HepG2 (cell line): ENCODE measurements at regions not wholly inside any gene's neighbourhood (a gene's known extent, or its start where the extent isn't known, plus 50 kb on each side); places are given as distances from the start of the nearest gene placed in this dataset.

Source experiments
- ATAC-seq: fragments of 200-7000 bp; cut with Tn5 transposase; 3 replicates; pipeline ENCODE4 v1.9.1; 2020; ENCODE audit warnings: mild to moderate bottlenecking, moderate library complexity
- BruUV-seq: library from RNA; stranded (reverse); fragments of 400-500 nt; replicated peaks from 2 replicates; lab custom pipeline; 2021; lab: Mats Ljungman, UMichigan
- CTCF ChIA-PET: fragments of 300-600 bp; formaldehyde crosslinking; extraction: SDS; loops from one replicate; lab custom pipeline; 2021; ENCODE audit warnings: low total read pairs, inconsistent platforms, low intra/inter-chr PET ratio; lab: Yijun Ruan, JAX
- POLR2A ChIA-PET: fragments of 350-600 bp; sonication (Branson Sonifier 250); formaldehyde crosslinking; loops from one replicate; lab custom pipeline; 2020; ENCODE audit warnings: antibody characterized with exemption, inconsistent platforms; lab: Yijun Ruan, JAX
- DNase-seq: peaks from one replicate; pipeline ENCODE4 v3.0.0-alpha.2; 2015; ENCODE audit warnings: low spot score
- FAIRE-seq: peaks from 3 replicates; lab custom pipeline; 2011; peaks lifted over from hg19 to GRCh38; lab: Jason Lieb, UNC
- H2AFZ ChIP-seq: one replicate; pipeline ENCODE4 v1.6.1; 2011; ENCODE audit warnings: low read length, inconsistent platforms
- H3K27ac ChIP-seq: fragments of 300-600 bp; 3 replicates; pipeline ENCODE4 v1.8.0; 2011; ENCODE audit warnings: mixed run types, mild to moderate bottlenecking, mixed read lengths, low read length, inconsistent platforms; ENCODE audit not compliant: insufficient read depth; ENCODE audit errors: extremely low read length
- H3K27me3 ChIP-seq, 2 experiments: fragments of 200-600 bp in 1 of 2; 2 replicates in 1 of 2; 3 replicates in 1 of 2; pipeline versions ENCODE4 v1.6.0 to v1.8.0; 2011; ENCODE audit warnings: low read length in 2 of 2, mild to moderate bottlenecking in 2 of 2, moderate library complexity in 2 of 2, inconsistent platforms in 1 of 2; ENCODE audit not compliant: insufficient read depth in 2 of 2, control insufficient read depth in 1 of 2
- H3K36me3 ChIP-seq, 2 experiments: fragments of 200-600 bp in 1 of 2; replicated peaks in 1 of 2; 2 replicates in 1 of 2; 3 replicates in 1 of 2; pipeline versions ENCODE4 v1.5.1 to v1.8.0; 2011; ENCODE audit warnings: low read length in 2 of 2, inconsistent platforms in 1 of 2; ENCODE audit not compliant: insufficient read depth in 2 of 2, control insufficient read depth in 1 of 2
- H3K4me1 ChIP-seq: 2 replicates; pipeline ENCODE4 v1.5.1; 2012; ENCODE audit warnings: low read length, inconsistent platforms; ENCODE audit not compliant: insufficient read depth
- H3K4me2 ChIP-seq: 2 replicates; pipeline ENCODE4 v1.6.0; 2011; ENCODE audit warnings: low read depth, low read length, inconsistent platforms
- H3K4me3 ChIP-seq, 3 experiments: fragments of 200-600 bp in 1 of 3; sonication (generic), shearing (Covaris generic) in 1 of 3; replicated peaks in 1 of 3; 2 replicates each; pipeline ENCODE4 v1.5.1; 2011 to 2016; ENCODE audit warnings: low read length in 3 of 3, inconsistent platforms in 2 of 3, low read depth in 2 of 3, mild to moderate bottlenecking in 2 of 3, control low read depth in 1 of 3, mixed read lengths in 1 of 3; ENCODE audit not compliant: insufficient read depth in 1 of 3
- H3K79me2 ChIP-seq: one replicate; pipeline ENCODE4 v1.6.1; 2011; ENCODE audit warnings: low read length, inconsistent platforms; ENCODE audit not compliant: insufficient read depth
- H3K9ac ChIP-seq: 2 replicates; pipeline ENCODE4 v1.6.0; 2011; ENCODE audit warnings: mild to moderate bottlenecking, low read depth, low read length, inconsistent platforms; ENCODE audit not compliant: insufficient read depth
- H3K9me3 ChIP-seq: 2 replicates; pipeline ENCODE4 v1.5.1; 2012; ENCODE audit warnings: mild to moderate bottlenecking, low read length
- H4K20me1 ChIP-seq: 2 replicates; pipeline ENCODE4 v1.6.0; 2011; ENCODE audit warnings: inconsistent platforms, mild to moderate bottlenecking, low read length, moderate library complexity; ENCODE audit not compliant: insufficient read depth
- ARNT2 ChIP-seq: sonication (generic); formaldehyde crosslinking; IDR thresholded peaks from 2 replicates; pipeline ENCODE4 v1.8.0; 2022; ENCODE audit warnings: mild to moderate bottlenecking, low read depth, missing genetic modification reagents, moderate library complexity
- CERS6 ChIP-seq: sonication (generic); formaldehyde crosslinking; IDR thresholded peaks from 2 replicates; pipeline ENCODE4 v1.5.0; 2020; ENCODE audit warnings: missing genetic modification reagents
- ESRRA ChIP-seq: sonication (generic); formaldehyde crosslinking; IDR thresholded peaks from 2 replicates; pipeline ENCODE4 v1.5.1; 2020; ENCODE audit warnings: mild to moderate bottlenecking, low read depth, missing genetic modification reagents
- FOXC1 ChIP-seq: sonication (generic); formaldehyde crosslinking; IDR thresholded peaks from 2 replicates; pipeline ENCODE4 v1.8.0; 2022; ENCODE audit warnings: mild to moderate bottlenecking, missing genetic modification reagents, borderline replicate concordance
- KDM3A ChIP-seq: IDR thresholded peaks from 2 replicates; pipeline ENCODE4 v1.6.1; 2018; ENCODE audit warnings: low read depth, missing compliant biosample characterization
- MAFG ChIP-seq: sonication (generic); formaldehyde crosslinking; IDR thresholded peaks from 2 replicates; pipeline ENCODE4 v1.5.1; 2020; ENCODE audit warnings: mild to moderate bottlenecking, missing genetic modification reagents
- MTF2 ChIP-seq: sonication (generic); formaldehyde crosslinking; IDR thresholded peaks from 2 replicates; pipeline ENCODE4 v1.5.0; 2020; ENCODE audit warnings: missing genetic modification reagents, borderline replicate concordance
- NR2F1 ChIP-seq, 2 experiments: fragments of 450-650 bp in 1 of 2; formaldehyde crosslinking in 1 of 2; IDR thresholded peaks; 2 replicates each; pipeline versions ENCODE4 v1.5.0 to v1.6.1; 2016 to 2020; ENCODE audit warnings: mild to moderate bottlenecking in 1 of 2, missing compliant biosample characterization in 1 of 2, missing genetic modification reagents in 1 of 2, moderate library complexity in 1 of 2
- PAX8 ChIP-seq: sonication (generic); formaldehyde crosslinking; IDR thresholded peaks from 2 replicates; pipeline ENCODE4 v1.8.0; 2022; ENCODE audit warnings: mild to moderate bottlenecking, missing genetic modification reagents, borderline replicate concordance
- RARG ChIP-seq: sonication (generic); formaldehyde crosslinking; IDR thresholded peaks from 2 replicates; pipeline ENCODE4 v1.4.0; 2020; ENCODE audit warnings: low read depth, mild to moderate bottlenecking, missing genetic modification reagents
- RBFOX2 ChIP-seq: fragments of 200-400 bp; formaldehyde crosslinking; IDR thresholded peaks from 2 replicates; pipeline ENCODE4 v1.6.1; 2017; ENCODE audit warnings: low read depth, mild to moderate bottlenecking, low read length
- RCOR2 ChIP-seq: IDR thresholded peaks from 2 replicates; pipeline ENCODE4 v1.6.1; 2016; ENCODE audit warnings: missing biosample characterization, missing genetic modification reagents
- SKI ChIP-seq: fragments of 450-650 bp; IDR thresholded peaks from one replicate; pipeline ENCODE4 v1.6.1; 2018; ENCODE audit warnings: mild to moderate bottlenecking; ENCODE audit not compliant: partially characterized antibody
- SMARCE1 ChIP-seq: fragments of 450-650 bp; IDR thresholded peaks from 2 replicates; pipeline ENCODE4 v1.6.1; 2017; ENCODE audit warnings: borderline replicate concordance
- TRIM24 ChIP-seq: sonication (generic); formaldehyde crosslinking; IDR thresholded peaks from 2 replicates; pipeline ENCODE4 v1.8.0; 2022; ENCODE audit warnings: mild to moderate bottlenecking, missing genetic modification reagents
- ZNF576 ChIP-seq: sonication (generic); formaldehyde crosslinking; IDR thresholded peaks from 2 replicates; pipeline ENCODE4 v1.4.0; 2020; ENCODE audit warnings: mild to moderate bottlenecking, missing genetic modification reagents
- ZNF597 ChIP-seq: sonication (generic); formaldehyde crosslinking; IDR thresholded peaks from 2 replicates; pipeline ENCODE4 v1.5.0; 2020; ENCODE audit warnings: missing genetic modification reagents
- WGBS: methylation state at CpG from one replicate; pipeline ENCODE4 v1.1.6; 2017; ENCODE audit warnings: low lambda C conversion rate; 5-methylcytosine and 5-hydroxymethylcytosine counted together
- in situ Hi-C: cut with HindIII; loops from 2 replicates; pipeline ENCODE4 v1.10.0; 2017; ENCODE audit warnings: low pct_unique_long_range_greater_than_20kb; ENCODE audit not compliant: extremely low pct_ligation_motif_present
- intact Hi-C: fragments of 100-400 bp; cut with micrococcal nuclease; formaldehyde crosslinking; loops from one replicate; pipeline ENCODE4 v1.10.0; 2022; ENCODE audit not compliant: unreplicated experiment
- TF ChIP-seq, protein P1 (sequence below): sonication (generic); formaldehyde crosslinking; conservative IDR thresholded peaks from 2 replicates; pipeline ENCODE4 v1.4.0; 2020; ENCODE audit warnings: missing genetic modification reagents

DNA sequence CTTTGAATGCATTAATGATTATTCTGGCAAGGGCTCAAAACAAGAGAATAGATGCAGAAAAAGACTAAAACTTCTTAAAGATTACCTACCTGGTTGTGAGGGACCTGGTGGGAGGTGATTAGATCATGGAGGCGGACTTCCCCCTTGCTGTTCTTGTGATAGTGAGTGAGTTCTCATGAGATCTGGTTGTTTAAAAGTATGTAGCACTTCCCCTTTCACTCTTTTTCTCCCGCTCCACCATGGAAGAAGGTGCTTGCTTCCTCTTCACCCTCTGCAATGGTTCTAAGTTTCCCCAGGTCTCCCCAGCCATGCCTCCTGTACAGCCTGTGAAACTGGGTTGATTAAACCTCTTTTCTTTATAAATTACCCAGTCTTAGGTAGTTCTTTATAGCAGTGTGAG is 226.6 kb downstream of the ARHGAP12 start:
- 6% methylated on average over 2 of the region's 2 CpGs for WGBS
- ChIA-PET POLR2A (no interaction called here), CTCF (no interaction called here)
- no peak for ATAC-seq
- Histone ChIP-seq H3K4me3 (no peak overlapping the region), H3K27me3 (peaks cover 3 to 37% of the 10 kb centered on the region in 2 experiments; a peak in 3 of 5 replicates), H3K79me2 (no peaks in the 10 kb centered on the region), H3K27ac (no peak overlapping the region), H3K9ac (no peak overlapping the region), H3K4me1 (peaks cover 4% of the 10 kb centered on the region; the same call in 1 of the 2 replicates), H3K36me3 (no peaks in the 10 kb centered on the region), H2AFZ (no peak overlapping the region), H4K20me1 (no peaks in the 10 kb centered on the region), H3K4me2 (no peak overlapping the region), H3K9me3 (peaks cover 15% of the 10 kb centered on the region)
- no peak for TF ChIP-seq TRIM24
- TF ChIP-seq KDM3A (CRISPR knock-in tag), result no peak
- TF ChIP-seq SKI, result no peak
- no peak for TF ChIP-seq NR2F1 (CRISPR knock-in tag; IDR thresholded peaks at IDR 0.05)
- no peak for TF ChIP-seq RBFOX2
- no peak for TF ChIP-seq ZNF597 (CRISPR knock-in tag)
- no peak for TF ChIP-seq CERS6 (CRISPR knock-in tag)
- no peak for TF ChIP-seq MAFG
- TF ChIP-seq ZNF576 (CRISPR knock-in tag), result no peak
- no peak for TF ChIP-seq SMARCE1
- TF ChIP-seq ESRRA (CRISPR knock-in tag), result no peak
- TF ChIP-seq ARNT2 (CRISPR knock-in tag), result no peak
- no peak for TF ChIP-seq FOXC1 (CRISPR knock-in tag)
- no peak for TF ChIP-seq RCOR2 (CRISPR knock-in tag)
- no peak for TF ChIP-seq MTF2 (CRISPR knock-in tag)
- no peak for TF ChIP-seq PAX8 (CRISPR knock-in tag)
- TF ChIP-seq, protein P1, sequence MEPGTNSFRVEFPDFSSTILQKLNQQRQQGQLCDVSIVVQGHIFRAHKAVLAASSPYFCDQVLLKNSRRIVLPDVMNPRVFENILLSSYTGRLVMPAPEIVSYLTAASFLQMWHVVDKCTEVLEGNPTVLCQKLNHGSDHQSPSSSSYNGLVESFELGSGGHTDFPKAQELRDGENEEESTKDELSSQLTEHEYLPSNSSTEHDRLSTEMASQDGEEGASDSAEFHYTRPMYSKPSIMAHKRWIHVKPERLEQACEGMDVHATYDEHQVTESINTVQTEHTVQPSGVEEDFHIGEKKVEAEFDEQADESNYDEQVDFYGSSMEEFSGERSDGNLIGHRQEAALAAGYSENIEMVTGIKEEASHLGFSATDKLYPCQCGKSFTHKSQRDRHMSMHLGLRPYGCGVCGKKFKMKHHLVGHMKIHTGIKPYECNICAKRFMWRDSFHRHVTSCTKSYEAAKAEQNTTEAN (CRISPR knock-in tag), result no peak
- no peak for TF ChIP-seq RARG (CRISPR knock-in tag)
- in situ Hi-C loops (no loop called here), intact Hi-C loops (no loop called here)
- no peak for FAIRE-seq
- DNase-seq, result no peak
- no TSS peak for BruUV-seq
